GM23338 (cell line): ENCODE measurements at regions not wholly inside any gene's neighbourhood (a gene's known extent, or its start where the extent isn't known, plus 50 kb on each side); places are given as distances from the start of the nearest gene placed in this dataset.

Experiments used
- ATAC-seq: fragments of 200-7000 bp; cut with Tn5 transposase; 3 replicates; pipeline ENCODE4 v1.9.1; 2020
- DNase-seq: peaks from one replicate; pipeline ENCODE4 v3.0.0-alpha.2; 2015; ENCODE audit warnings: low spot score
- H2AFZ ChIP-seq: fragments of 200-600 bp; sonication (generic); 2 replicates; pipeline ENCODE4 v1.8.0; 2016; ENCODE audit warnings: antibody characterized with exemption, mild to moderate bottlenecking, moderate library complexity
- H3F3A ChIP-seq: fragments of 200-600 bp; sonication (generic); replicated peaks from 2 replicates; pipeline ENCODE4 v1.8.0; 2017; ENCODE audit warnings: antibody characterized with exemption, mixed run types, low read depth
- H3K27ac ChIP-seq: fragments of 200-600 bp; sonication (generic); 2 replicates; pipeline ENCODE4 v1.6.1; 2016; ENCODE audit warnings: low read depth
- H3K27me3 ChIP-seq: fragments of 200-600 bp; sonication (generic); 2 replicates; pipeline ENCODE4 v1.8.0; 2016; ENCODE audit warnings: mild to moderate bottlenecking, mixed run types, moderate library complexity; ENCODE audit not compliant: insufficient read depth
- H3K36me3 ChIP-seq: fragments of 200-600 bp; sonication (generic); 2 replicates; pipeline ENCODE4 v1.8.0; 2016; ENCODE audit warnings: mild to moderate bottlenecking; ENCODE audit not compliant: insufficient read depth
- H3K4me1 ChIP-seq: fragments of 200-600 bp; sonication (generic); 2 replicates; pipeline ENCODE4 v1.8.0; 2016; ENCODE audit warnings: mild to moderate bottlenecking, moderate library complexity; ENCODE audit not compliant: insufficient read depth
- H3K4me2 ChIP-seq: fragments of 200-600 bp; sonication (generic); 2 replicates; pipeline ENCODE4 v1.7.1; 2017; ENCODE audit warnings: mixed run types
- H3K4me3 ChIP-seq: fragments of 200-600 bp; sonication (generic); 2 replicates; pipeline ENCODE4 v1.6.1; 2016; ENCODE audit warnings: mixed run types
- H3K79me2 ChIP-seq: fragments of 200-600 bp; sonication (generic); replicated peaks from 2 replicates; pipeline ENCODE4 v1.8.0; 2017; ENCODE audit warnings: mild to moderate bottlenecking; ENCODE audit not compliant: insufficient read depth
- H3K9me2 ChIP-seq: fragments of 200-600 bp; sonication (generic); 2 replicates; pipeline ENCODE4 v1.8.0; 2017; ENCODE audit not compliant: insufficient read depth
- H4K20me1 ChIP-seq: fragments of 200-600 bp; sonication (generic); replicated peaks from 2 replicates; pipeline ENCODE4 v1.8.0; 2017; ENCODE audit warnings: mild to moderate bottlenecking; ENCODE audit not compliant: insufficient read depth
- H3K27ac Mint-ChIP-seq: 2 replicates; pipeline ENCODE4 v1.8.0; 2020; ENCODE audit warnings: inconsistent platforms, mild to moderate bottlenecking, moderate library complexity, mixed read lengths
- H3K27me3 Mint-ChIP-seq: 3 replicates; pipeline ENCODE4 v1.8.0; 2022; ENCODE audit warnings: low read depth, mild to moderate bottlenecking, moderate library complexity, mixed read lengths, inconsistent platforms; ENCODE audit not compliant: insufficient read depth, poor library complexity
- H3K36me3 Mint-ChIP-seq: 3 replicates; pipeline ENCODE4 v1.8.0; 2021; ENCODE audit warnings: low read depth, mild to moderate bottlenecking, inconsistent platforms, moderate library complexity, mixed read lengths
- H3K4me1 Mint-ChIP-seq: 3 replicates; pipeline ENCODE4 v1.8.0; 2020; ENCODE audit warnings: mild to moderate bottlenecking, inconsistent platforms, mixed read lengths
- H3K4me3 Mint-ChIP-seq: 3 replicates; pipeline ENCODE4 v1.8.0; 2021; ENCODE audit warnings: moderate library complexity, mild to moderate bottlenecking, inconsistent platforms, mixed read lengths
- H3K9me3 Mint-ChIP-seq: 3 replicates; pipeline ENCODE4 v1.8.0; 2020; ENCODE audit warnings: moderate library complexity, mild to moderate bottlenecking, inconsistent platforms, mixed read lengths
- EZH2 ChIP-seq: fragments of 200-600 bp; sonication (generic); IDR thresholded peaks from one replicate; pipeline ENCODE4 v1.8.0; 2017; ENCODE audit warnings: antibody characterized with exemption, mild to moderate bottlenecking, low read depth; ENCODE audit not compliant: unreplicated experiment
- EZH2phosphoT487 ChIP-seq: fragments of 200-600 bp; sonication (generic); IDR thresholded peaks from one replicate; pipeline ENCODE4 v1.8.1; 2018; ENCODE audit warnings: antibody characterized with exemption; ENCODE audit not compliant: unreplicated experiment
- JUNB ChIP-seq: IDR thresholded peaks from one replicate; pipeline ENCODE4 v1.6.1; 2016; ENCODE audit warnings: antibody characterized with exemption; ENCODE audit not compliant: unreplicated experiment
- NANOG ChIP-seq: IDR thresholded peaks from 2 replicates; pipeline ENCODE4 v1.6.1; 2016; ENCODE audit warnings: antibody characterized with exemption, borderline replicate concordance
- POLR2AphosphoS5 ChIP-seq: IDR thresholded peaks from 2 replicates; pipeline ENCODE4 v1.6.1; 2016; ENCODE audit warnings: antibody characterized with exemption, low read depth
- STAT1 ChIP-seq: IDR thresholded peaks from one replicate; pipeline ENCODE4 v1.6.1; 2016; ENCODE audit warnings: antibody characterized with exemption; ENCODE audit not compliant: unreplicated experiment
- ZNF331 ChIP-seq: fragments of 250-450 bp; sonication (Bioruptor Pico); IDR thresholded peaks from 2 replicates; pipeline ENCODE4 v1.5.0; 2020; ENCODE audit warnings: low read depth, mild to moderate bottlenecking, moderate library complexity
- TF ChIP-seq, protein P1 (sequence below), 2 experiments: fragments of 200-600 bp in 1 of 2; sonication (generic) in 1 of 2; conservative IDR thresholded peaks; 2 replicates each; pipeline versions ENCODE4 v1.5.1 to v1.6.1; 2016 to 2017; ENCODE audit warnings: antibody characterized with exemption in 2 of 2, low read depth in 2 of 2, mild to moderate bottlenecking in 2 of 2, moderate library complexity in 1 of 2
- TF ChIP-seq, protein P2 (sequence below): IDR thresholded peaks from one replicate; pipeline ENCODE4 v1.6.1; 2018; ENCODE audit warnings: antibody characterized with exemption; ENCODE audit not compliant: unreplicated experiment
- TF ChIP-seq, protein P3 (sequence below): IDR thresholded peaks from 2 replicates; pipeline ENCODE4 v1.6.1; 2016; ENCODE audit warnings: antibody characterized with exemption
- TF ChIP-seq, protein P4 (sequence below): fragments of 250-450 bp; sonication (Bioruptor Pico); IDR thresholded peaks from 2 replicates; pipeline ENCODE4 v1.5.0; 2020; ENCODE audit warnings: mild to moderate bottlenecking, moderate library complexity

DNA sequence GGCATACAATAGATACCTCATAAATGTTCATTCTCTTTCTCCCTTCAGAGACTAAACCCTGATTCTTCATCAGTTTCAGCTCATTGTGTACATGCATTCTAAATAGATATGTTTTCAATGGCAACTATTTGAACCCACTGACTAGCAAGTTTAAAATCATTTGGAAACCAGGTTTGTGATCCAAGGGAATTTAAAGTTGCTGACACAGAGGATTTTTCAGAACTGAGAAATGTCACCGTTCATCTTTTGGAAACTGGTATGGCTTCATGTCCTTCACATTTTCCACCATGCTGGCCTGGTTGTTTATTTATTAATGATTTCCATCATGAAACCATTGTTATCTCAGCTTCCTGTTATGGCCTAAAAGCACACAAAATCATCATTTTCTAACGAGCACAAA lies 81.8 kb upstream of the BARHL2 start:
- Histone ChIP-seq H3K4me3 (no peak overlapping the region), H3K9me2 (no peaks in the 10 kb centered on the region), H3K36me3 (no peaks in the 10 kb centered on the region), H3K79me2 (no peaks in the 10 kb centered on the region), H4K20me1 (no peaks in the 10 kb centered on the region), H3K27me3 (no peaks in the 10 kb centered on the region; the same call in 1 of the 2 replicates), H3K4me2 (no peak overlapping the region), H2AFZ (no peak overlapping the region), H3K27ac (no peak overlapping the region), H3F3A (no peaks in the 10 kb centered on the region), H3K4me1 (peaks cover 6% of the 10 kb centered on the region; the same call in 1 of the 2 replicates)
- no peak overlapping the region for H3K4me3 Mint-ChIP-seq
- peaks cover 6% of the 10 kb centered on the region for H3K27me3 Mint-ChIP-seq
- H3K36me3 Mint-ChIP-seq = no peaks in the 10 kb centered on the region
- ATAC-seq (no peak), DNase-seq (no peak)
- TF ChIP-seq, protein P1, sequence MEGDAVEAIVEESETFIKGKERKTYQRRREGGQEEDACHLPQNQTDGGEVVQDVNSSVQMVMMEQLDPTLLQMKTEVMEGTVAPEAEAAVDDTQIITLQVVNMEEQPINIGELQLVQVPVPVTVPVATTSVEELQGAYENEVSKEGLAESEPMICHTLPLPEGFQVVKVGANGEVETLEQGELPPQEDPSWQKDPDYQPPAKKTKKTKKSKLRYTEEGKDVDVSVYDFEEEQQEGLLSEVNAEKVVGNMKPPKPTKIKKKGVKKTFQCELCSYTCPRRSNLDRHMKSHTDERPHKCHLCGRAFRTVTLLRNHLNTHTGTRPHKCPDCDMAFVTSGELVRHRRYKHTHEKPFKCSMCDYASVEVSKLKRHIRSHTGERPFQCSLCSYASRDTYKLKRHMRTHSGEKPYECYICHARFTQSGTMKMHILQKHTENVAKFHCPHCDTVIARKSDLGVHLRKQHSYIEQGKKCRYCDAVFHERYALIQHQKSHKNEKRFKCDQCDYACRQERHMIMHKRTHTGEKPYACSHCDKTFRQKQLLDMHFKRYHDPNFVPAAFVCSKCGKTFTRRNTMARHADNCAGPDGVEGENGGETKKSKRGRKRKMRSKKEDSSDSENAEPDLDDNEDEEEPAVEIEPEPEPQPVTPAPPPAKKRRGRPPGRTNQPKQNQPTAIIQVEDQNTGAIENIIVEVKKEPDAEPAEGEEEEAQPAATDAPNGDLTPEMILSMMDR (conservative IDR thresholded peaks at IDR 0.05; ENCODE audit: low read depth in 2 of 2) = no peak
- no peak for TF ChIP-seq EZH2phosphoT487
- TF ChIP-seq, protein P2, sequence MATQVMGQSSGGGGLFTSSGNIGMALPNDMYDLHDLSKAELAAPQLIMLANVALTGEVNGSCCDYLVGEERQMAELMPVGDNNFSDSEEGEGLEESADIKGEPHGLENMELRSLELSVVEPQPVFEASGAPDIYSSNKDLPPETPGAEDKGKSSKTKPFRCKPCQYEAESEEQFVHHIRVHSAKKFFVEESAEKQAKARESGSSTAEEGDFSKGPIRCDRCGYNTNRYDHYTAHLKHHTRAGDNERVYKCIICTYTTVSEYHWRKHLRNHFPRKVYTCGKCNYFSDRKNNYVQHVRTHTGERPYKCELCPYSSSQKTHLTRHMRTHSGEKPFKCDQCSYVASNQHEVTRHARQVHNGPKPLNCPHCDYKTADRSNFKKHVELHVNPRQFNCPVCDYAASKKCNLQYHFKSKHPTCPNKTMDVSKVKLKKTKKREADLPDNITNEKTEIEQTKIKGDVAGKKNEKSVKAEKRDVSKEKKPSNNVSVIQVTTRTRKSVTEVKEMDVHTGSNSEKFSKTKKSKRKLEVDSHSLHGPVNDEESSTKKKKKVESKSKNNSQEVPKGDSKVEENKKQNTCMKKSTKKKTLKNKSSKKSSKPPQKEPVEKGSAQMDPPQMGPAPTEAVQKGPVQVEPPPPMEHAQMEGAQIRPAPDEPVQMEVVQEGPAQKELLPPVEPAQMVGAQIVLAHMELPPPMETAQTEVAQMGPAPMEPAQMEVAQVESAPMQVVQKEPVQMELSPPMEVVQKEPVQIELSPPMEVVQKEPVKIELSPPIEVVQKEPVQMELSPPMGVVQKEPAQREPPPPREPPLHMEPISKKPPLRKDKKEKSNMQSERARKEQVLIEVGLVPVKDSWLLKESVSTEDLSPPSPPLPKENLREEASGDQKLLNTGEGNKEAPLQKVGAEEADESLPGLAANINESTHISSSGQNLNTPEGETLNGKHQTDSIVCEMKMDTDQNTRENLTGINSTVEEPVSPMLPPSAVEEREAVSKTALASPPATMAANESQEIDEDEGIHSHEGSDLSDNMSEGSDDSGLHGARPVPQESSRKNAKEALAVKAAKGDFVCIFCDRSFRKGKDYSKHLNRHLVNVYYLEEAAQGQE = no peak
- TF ChIP-seq EZH2 = no peak
- TF ChIP-seq POLR2AphosphoS5 = no peak
- TF ChIP-seq ZNF331 (CRISPR knock-in tag) = no peak
- TF ChIP-seq NANOG = no peak
- TF ChIP-seq, protein P3, sequence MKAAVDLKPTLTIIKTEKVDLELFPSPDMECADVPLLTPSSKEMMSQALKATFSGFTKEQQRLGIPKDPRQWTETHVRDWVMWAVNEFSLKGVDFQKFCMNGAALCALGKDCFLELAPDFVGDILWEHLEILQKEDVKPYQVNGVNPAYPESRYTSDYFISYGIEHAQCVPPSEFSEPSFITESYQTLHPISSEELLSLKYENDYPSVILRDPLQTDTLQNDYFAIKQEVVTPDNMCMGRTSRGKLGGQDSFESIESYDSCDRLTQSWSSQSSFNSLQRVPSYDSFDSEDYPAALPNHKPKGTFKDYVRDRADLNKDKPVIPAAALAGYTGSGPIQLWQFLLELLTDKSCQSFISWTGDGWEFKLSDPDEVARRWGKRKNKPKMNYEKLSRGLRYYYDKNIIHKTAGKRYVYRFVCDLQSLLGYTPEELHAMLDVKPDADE = no peak
- TF ChIP-seq, protein P4, sequence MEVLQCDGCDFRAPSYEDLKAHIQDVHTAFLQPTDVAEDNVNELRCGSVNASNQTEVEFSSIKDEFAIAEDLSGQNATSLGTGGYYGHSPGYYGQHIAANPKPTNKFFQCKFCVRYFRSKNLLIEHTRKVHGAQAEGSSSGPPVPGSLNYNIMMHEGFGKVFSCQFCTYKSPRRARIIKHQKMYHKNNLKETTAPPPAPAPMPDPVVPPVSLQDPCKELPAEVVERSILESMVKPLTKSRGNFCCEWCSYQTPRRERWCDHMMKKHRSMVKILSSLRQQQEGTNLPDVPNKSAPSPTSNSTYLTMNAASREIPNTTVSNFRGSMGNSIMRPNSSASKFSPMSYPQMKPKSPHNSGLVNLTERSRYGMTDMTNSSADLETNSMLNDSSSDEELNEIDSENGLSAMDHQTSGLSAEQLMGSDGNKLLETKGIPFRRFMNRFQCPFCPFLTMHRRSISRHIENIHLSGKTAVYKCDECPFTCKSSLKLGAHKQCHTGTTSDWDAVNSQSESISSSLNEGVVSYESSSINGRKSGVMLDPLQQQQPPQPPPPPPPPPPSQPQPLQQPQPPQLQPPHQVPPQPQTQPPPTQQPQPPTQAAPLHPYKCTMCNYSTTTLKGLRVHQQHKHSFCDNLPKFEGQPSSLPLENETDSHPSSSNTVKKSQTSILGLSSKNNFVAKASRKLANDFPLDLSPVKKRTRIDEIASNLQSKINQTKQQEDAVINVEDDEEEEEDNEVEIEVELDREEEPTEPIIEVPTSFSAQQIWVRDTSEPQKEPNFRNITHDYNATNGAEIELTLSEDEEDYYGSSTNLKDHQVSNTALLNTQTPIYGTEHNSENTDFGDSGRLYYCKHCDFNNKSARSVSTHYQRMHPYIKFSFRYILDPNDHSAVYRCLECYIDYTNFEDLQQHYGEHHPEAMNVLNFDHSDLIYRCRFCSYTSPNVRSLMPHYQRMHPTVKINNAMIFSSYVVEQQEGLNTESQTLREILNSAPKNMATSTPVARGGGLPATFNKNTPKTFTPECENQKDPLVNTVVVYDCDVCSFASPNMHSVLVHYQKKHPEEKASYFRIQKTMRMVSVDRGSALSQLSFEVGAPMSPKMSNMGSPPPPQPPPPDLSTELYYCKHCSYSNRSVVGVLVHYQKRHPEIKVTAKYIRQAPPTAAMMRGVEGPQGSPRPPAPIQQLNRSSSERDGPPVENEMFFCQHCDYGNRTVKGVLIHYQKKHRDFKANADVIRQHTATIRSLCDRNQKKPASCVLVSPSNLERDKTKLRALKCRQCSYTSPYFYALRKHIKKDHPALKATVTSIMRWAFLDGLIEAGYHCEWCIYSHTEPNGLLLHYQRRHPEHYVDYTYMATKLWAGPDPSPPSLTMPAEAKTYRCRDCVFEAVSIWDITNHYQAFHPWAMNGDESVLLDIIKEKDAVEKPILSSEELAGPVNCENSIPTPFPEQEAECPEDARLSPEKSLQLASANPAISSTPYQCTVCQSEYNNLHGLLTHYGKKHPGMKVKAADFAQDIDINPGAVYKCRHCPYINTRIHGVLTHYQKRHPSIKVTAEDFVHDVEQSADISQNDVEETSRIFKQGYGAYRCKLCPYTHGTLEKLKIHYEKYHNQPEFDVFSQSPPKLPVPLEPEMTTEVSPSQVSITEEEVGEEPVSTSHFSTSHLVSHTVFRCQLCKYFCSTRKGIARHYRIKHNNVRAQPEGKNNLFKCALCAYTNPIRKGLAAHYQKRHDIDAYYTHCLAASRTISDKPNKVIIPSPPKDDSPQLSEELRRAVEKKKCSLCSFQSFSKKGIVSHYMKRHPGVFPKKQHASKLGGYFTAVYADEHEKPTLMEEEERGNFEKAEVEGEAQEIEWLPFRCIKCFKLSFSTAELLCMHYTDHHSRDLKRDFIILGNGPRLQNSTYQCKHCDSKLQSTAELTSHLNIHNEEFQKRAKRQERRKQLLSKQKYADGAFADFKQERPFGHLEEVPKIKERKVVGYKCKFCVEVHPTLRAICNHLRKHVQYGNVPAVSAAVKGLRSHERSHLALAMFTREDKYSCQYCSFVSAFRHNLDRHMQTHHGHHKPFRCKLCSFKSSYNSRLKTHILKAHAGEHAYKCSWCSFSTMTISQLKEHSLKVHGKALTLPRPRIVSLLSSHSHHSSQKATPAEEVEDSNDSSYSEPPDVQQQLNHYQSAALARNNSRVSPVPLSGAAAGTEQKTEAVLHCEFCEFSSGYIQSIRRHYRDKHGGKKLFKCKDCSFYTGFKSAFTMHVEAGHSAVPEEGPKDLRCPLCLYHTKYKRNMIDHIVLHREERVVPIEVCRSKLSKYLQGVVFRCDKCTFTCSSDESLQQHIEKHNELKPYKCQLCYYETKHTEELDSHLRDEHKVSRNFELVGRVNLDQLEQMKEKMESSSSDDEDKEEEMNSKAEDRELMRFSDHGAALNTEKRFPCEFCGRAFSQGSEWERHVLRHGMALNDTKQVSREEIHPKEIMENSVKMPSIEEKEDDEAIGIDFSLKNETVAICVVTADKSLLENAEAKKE = no peak
- no peak for TF ChIP-seq JUNB
- TF ChIP-seq STAT1 = no peak
- no peaks in the 10 kb centered on the region for H3K9me3 Mint-ChIP-seq
- peaks cover 12% of the 10 kb centered on the region; the same call in 2 of the 3 replicates for H3K4me1 Mint-ChIP-seq
- no peak overlapping the region for H3K27ac Mint-ChIP-seq
